ENCODE measurements at regions not wholly inside any gene's neighbourhood (a gene's known extent, or its start where the extent isn't known, plus 50 kb on each side); places are given as distances from the start of the nearest gene placed in this dataset.

DNA sequence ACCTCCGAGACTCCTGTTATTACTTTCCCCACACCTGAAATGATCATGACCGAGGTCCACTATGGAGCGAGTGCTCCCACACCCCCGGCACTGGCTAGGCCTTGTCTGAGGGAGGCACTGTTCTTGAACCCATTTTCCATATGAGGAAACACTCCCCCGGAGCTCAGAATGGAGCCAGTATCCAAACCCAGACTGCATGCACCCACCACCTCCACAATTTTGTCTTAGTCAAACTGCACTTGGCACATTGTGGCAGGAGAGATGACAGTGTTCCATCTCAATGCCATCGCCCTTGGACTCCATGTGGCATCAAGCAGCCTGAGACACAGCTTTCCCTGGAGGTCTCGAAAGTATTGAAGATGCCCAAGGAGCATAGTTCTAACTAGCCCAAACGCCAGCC lies 154.1 kb downstream of the NUP210 start:
- no peak for DNase-seq

DNA sequence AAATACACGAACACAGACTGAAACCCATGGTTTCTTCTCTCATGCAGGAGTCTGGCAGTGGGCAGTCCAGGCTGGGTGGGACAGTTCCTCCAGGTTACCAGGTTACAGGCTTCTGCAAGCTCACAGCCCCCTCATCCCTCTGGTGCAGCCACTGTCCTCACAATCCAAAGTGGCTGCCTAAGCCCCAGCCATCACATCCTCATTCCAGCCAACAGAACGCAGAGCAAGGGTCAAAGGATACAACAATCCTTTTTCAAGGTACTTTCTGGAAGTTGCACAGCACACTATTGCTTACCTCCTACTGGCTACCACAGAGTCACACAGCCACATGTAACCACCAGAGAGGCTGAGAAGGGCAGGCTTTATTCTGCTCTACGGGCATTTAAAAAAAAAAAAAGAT lies 154.6 kb downstream of the NUP210 start:
- DNase-seq: no peak

DNA sequence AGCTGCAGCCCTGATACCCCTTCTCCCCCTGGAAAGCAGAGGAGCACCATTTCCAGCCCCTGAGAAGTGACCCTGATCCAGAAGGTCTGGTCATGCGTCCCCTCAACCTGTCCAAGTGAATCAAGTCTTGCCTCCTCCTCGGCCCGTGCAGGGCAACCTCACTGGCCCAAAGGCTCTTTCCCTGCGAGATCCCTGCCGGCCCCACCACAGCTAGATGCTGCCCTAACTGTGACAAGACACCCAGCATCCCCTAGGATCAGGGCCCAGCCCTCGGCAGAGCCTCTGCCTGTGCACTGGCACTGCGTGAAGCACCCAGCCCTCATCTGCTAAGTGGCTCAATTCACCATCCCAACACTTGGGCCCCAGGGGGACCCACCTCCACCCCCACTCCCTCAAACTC lies 155.1 kb downstream of the NUP210 start:
- no peak for DNase-seq

DNA sequence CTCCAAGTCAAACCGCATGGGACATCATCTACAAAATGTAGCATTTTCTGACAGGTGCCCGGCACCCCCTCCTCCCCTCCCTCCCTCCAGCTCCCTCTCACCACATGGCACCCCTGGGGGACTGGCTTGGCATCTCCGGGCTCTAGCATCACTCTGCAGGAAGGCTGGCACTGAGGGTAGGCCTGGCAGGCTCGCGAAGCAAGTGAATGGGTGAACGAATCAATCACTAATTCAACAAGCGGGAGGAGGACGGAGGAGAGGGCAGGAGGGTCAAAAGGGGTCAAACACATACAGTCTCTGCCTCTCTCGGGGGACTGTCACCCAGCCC lies 155.7 kb downstream of the NUP210 start:
- no peak for DNase-seq

DNA sequence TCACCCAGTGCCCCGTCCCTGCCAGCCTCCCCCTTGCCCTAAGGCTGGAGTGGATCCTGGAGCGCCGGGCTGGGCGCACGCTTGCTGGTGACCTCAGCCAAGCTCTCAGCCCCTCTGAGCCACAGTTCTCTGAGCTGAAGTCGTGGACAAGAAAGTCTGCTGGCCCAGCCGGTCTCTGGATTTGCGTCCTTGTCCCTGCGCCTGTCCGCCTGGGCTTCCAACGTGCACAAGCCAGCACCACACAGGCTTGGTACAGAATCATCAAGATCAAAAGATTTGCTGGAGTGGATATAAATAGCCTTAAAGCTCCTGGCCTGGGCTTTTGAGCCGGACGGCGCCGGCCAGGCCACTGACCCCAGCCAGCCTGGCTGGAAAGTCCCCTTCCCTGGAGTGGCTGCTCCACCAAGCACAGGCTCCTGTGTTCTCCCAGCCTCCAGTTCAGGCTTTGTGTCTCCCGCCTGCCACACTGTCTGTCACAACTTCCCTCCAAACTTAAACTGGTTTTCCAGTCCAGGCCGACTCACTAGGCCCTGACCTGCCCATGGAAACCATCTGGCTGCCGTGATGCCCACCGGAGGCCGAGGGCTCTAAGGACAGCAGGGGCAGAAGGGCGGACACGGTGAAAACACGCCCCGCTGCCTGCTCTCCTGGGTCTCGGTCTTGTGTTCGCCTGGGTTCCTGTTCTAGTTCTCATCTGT lies 156.2 kb downstream of the NUP210 start:
- DNase-seq: no peak

DNA sequence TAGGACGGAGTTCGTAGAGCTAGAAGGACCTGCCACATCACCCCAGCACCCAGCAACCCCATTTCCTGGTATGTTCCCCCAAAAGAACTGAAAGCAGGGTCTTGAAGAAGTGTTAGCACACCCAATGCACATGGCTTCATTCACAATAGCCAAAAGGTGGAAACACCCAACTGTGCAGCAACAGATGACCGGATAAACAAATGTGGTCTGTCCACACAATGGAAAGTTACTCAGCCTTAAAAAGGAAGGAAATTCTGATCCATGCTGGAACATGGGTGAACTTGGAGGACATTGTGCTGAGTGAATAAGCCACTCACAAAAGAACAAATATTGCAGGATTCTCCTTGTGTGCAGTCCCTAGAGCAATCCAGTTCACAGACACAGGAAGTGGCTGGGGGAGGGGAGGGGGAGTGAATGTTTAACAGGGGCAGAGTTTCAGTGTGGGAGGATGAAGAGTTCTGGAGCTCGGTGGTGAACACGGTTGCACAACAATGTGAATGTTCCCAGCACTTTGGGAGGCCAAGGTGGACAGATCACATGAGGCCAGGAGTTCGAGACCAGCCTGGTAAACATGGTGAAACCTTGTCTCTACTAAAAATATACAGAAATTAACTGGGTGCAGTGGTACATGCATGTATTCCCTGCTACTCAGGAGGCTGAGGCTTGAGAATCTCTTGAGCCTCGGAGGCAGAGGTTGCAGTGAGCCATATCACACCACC lies 157.5 kb downstream of the NUP210 start:
- no peak for DNase-seq

DNA sequence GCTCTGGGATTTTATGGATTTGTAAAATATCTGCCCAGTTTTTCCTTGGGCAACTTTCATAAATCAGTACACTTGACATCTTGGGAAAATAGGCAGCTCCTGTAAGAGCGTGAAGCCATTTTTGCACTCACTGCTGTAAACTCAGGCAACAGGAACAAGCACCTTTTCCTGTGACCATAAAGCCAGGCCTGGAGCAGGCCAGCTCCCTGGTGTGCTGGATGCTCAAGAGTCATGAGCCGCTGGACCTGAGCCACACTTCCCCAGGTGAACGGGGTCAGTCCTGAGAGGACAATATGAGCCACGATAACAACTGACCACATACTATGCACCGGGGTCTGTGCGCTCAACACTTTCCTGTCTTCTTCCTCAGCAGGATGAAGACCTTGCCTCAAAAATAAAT lies 158.2 kb downstream of the NUP210 start:
- no peak for DNase-seq

DNA sequence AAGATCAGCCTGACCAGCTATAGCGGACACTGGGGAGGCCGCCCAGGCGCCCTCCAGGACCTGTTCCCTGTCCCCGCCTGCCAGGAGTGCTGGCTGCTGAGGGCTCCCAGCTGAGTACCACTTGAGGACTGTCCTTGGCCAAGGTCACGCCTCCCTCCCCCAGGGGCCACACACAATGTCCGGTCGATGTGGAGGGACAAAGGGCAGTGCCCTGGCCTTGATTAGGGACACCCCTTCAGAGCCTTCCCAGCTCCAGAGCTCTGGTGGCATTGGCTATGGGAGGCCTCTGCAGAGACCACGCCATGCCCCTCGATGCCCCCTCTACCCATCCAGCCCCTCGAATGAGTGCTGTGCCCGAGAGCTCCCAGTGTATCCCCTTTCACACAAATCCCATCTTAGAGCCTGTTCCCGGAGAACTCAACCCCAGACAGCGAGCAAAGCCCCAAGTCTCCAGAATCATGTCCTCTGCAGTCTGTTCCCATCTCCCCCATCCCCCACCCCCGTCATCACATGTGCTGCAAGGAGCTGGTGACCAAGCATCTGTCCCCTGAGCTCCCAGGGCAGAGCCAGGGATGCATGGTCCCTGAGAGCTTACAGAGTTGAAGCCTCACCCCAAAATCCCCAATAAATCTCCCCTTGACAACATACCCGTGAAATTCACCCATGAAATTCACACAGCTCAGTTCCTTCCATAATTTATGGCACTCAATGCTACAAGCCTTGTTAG lies 158.9 kb downstream of the NUP210 start:
- DNase-seq: no peak

DNA sequence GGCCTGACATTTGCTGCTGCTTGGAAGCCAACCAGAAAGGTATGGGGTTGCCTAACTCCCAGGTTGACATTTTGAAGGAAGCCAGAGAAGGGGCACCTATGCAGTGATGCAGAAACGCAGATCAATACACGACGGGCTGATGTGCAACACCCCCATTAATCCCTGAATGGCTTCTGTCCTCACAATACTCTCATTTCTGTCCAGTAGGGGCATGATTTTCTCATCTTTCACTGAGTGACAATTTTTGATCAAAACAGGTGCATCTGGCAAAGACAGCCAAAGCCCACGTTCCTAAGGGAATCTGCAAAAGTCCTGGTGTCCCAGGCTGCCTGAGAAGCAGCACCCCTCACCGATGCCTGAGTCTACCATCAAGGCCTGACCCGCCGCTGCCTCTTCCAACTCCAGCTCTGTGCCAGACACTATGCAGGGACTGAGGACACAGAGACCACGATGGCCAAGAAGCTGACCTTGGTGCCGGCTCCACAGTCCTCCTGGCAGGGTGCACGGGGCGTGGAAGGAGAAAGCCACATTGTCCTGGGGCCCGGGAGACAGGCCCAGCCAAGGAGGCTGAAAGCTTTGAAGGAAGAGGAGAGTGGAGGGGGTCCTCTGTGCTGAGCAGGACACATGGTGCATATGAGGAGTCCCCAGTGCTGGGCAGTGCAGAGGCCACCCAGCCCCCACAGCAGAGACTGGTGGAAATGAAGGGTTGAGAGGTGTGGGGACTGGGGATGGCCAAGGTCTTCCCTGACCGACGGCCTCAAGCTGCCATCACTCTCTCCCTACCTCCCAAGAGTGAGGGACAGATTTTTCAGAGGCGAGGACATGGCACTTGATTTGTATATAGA lies 159.6 kb downstream of the NUP210 start:
- no peak for DNase-seq

DNA sequence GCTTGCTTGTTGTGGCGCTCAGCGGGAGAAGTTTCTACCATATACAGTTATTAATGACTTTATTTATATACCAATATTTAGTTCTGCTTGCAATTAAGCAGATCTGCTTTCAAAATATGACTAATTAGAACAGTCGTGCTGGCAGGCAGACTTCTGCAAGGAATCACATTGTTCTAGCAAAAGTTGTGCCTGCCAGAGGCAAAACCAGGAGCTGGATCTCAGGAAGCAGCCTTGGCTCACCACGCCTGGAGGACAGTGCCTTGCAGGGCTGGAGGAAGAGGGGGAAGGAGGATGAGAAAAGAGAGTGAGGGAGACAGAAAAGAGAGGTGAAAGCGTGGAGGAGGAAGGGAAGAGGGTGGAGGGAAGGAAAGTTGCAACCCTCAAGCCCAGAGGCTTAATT lies 160.3 kb downstream of the NUP210 start:
- no peak for DNase-seq

DNA sequence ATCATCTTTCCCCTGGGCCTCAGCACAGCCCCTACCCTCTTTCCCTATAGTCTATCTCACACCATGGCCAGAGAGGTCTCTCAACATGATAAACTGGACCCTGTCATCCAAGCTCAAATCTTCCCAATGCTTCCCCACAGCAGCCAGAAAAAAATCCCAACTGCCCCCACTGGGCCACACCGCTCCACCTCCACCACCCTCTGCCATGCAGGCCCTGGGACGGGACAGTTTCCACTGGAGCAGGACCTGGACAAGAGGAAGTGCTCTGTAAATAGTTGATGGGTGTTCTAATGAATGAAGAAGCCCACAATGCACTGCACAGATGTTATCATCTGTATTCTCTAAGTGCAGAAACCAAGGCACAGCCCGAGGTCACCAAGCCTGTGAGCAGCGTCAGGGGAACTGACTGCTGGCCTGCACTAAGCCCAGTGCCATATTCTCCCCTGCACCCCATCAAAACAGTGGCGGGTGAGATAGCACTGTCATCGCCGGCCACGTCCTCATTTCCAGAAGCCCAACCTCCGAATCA lies 161.1 kb downstream of the NUP210 start:
- no peak for DNase-seq

DNA sequence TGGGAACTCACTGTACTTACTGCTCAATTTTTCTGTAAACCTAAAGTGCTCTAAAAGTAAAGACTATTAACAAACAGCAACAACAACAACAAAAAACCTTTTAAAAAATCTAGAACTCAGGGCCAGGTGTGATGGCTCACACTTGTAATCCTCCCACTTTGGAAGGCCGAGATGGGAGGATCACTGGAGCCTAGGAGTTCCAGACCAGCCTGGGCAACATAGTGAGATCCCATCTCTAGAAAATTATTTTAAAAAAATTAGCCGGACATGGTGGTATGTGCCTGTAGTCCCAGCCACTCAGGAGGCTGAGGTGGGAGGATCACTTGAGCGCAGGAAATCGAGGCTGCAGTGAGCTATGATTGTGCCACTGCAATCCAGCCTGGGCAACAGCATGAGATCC lies 161.8 kb downstream of the NUP210 start:
- no peak for DNase-seq

DNA sequence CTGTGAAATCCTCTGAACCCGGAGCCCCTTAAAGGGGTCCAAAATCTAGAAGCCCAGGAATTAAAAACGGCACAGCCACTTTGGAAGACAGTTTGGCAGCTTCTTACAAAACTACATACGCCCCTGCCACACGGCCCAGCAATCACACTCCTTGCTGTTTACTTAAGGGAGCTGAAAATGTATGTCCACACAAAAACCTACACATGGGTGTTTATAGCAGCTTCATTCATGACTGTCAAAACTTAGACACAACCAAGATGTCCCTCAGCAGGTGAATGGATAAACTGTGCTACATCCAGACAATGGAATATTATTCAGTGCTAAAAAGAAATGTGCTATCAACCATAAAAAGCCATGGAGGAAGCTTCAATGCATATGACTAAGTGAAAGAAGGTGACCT lies 162.5 kb downstream of the NUP210 start:
- DNase-seq: no peak

DNA sequence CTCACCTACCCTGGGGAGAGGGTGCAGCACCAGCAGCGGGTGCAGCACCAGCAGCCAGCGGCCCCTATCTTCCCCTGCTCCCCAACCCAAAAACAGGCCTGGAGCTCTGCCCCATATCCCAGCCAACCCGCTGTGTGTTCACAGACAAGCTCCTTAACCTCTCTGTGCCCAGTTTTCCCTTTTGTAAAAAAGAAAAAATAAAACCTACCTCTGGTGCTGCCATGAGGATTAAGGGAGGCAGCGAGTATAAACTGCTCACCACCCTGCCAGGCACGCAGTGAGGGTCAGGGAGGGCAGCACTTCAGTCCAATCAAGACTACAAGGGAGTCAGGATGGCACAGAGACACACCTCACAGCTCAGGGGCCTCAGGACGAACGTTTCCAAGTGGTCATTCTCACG lies 163.3 kb downstream of the NUP210 start:
- no peak for DNase-seq

DNA sequence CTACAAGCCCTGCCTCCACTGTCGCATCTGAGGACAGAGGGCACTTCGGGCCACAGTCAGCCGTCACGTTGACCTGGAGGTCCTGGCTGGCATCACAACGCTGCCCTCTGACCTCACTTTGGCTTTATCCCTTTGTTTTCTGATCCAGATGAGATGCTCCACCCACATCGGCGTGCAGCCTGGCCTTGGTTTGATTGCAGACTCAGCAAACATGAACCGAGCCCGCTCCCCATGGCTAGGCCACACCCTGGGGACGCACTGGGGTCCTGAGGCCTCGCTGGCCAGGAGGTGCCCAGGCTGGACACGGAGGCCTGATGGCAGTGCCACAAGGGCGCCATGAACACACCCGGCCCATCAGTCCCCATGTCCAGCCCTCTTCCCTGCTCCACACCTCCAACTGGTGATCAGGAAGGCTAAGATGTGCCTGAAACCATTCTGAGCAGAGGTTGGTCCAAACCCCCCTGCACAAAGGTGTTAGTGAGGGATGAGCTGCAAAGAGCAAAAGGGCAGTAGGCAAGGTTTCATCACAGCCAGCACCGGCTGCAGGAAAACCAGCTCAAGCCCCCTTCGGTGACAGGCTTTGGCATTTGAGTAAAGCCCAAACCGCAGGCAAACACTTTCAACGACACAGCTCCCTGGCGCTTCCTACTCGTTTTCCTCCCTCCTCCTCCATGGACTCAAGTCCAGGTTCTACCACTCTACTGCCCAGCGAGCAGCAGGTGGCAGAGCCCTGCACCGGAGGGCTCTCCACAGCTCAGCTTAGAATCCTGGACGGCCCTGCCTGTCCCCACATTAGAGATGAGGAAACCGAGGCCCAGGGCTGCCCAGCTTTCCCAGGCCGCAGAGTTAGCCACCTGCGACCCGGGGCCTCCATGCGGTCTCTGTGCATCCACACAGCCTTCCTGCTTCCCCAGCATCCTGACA lies 165.8 kb downstream of the NUP210 start:
- DNase-seq: no peak

DNA sequence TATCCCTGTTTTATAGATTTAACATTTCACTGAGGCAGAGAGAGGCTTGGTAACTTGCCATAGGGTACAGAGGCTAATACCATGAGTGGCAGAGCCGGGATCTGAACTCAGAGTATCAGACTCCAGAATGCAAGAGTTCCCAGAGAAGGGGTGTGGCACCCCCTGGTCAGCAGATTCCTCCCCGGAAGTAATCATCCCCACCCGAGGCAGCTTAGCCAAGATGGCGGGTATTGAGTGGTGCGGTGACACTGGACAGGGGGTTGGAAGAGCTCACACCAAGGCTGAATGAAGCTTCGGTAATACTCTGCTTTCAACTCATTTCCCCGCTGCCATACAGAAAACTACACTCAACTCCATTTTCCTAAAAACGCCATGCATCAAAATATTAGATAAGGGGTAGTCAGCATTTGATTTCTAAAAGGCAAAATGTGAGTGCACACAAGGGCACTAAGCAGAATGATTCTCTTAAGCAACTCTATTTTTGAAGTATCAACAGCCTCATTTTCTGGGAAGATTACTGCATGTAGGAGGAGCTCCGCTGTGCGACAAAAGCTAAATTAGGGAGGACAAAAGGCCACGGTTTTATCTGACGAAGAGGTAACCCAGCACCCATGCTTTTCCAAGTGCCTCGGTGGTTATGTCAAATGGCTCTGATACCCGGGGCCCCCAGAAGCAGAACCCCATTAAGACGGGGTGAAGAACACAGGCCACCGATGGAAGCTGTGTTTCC lies 166.7 kb downstream of the NUP210 start:
- no peak for DNase-seq

DNA sequence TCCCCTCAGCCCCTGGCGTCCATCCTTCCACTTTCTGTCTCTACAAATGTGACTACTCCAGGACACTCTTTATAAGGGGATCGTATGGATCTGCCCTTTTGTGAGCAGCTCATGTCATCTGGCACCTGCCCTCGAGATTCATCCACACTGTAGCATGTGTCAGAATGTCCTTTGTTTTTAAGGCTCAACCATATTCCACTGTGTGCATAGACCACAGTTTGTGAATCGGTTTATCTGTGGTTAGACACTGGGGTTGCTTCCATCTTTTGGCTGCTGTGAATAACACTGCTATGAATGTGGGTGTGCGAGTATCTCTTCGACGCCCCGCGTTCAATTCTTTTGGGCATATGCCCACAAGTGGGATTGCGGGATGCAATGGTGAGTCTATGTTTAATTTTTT lies 167.9 kb downstream of the NUP210 start:
- no peak for DNase-seq

DNA sequence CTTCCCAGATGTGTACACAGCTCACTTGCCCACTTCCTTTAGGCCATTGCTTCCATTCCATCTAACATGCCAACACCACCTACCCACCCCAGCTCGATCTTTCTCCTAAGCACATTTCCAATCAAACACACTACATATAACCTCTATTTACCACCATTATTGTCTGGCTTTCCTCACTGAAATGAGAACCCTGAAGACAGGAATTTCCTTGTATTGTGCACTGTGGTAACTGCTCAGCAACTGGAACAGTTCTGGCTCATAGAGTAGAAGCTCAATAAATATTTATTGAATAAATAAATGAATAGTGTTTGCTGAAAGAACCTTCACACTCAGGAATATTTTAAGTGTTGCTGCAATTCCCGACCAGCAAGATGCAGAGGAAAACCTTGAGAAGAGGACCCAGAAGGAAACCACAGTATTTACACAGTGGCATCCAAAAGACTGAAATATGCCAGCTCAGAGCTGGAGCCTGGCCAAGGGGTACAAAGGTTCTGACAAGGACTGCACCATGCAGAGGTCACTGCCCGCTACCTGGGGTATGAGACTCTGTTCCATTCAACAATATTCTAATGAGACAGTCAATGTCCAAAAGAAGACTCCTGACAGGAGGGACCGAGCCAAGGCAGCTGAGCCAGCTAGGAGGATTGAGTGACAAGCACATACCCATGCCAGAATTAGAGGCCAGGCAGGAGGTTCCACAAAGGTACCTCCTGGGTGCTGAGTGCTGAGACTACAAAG lies 168.8 kb downstream of the NUP210 start:
- DNase-seq: no peak

DNA sequence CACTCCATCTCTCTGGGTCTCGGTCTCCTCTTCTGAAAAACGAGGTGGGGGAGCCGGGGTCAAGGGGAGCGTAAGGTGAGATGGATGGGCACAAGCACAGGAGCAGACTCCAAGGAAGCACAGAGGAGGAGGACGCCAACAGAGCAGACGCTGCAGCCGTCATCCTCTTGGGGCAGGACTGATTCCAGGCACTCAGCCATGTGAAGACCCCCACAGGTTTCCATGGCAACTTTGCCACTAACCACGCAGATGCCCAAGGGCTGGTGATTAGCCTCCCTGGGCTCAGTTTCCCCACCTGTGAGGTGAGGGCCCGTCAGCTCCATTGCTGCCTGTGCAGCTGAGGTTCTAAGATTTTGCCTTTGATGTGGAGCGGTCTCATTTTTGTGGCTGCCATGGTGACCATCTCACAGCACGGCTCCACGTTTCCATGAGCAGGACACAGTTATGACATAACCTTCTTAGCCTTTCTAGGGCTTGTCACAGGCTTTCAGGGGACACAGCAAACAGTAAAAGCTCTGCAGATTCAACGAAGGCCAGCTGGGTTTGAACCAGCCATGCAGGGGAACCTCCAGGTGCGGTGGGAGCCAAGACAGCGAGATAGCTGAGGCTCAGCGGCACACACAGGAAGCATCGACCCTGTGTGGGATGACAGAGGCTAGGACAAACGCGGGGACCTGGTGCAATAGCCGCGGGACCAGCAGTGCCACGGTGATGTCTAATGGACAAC lies 170.3 kb downstream of the NUP210 start:
- no peak for DNase-seq

DNA sequence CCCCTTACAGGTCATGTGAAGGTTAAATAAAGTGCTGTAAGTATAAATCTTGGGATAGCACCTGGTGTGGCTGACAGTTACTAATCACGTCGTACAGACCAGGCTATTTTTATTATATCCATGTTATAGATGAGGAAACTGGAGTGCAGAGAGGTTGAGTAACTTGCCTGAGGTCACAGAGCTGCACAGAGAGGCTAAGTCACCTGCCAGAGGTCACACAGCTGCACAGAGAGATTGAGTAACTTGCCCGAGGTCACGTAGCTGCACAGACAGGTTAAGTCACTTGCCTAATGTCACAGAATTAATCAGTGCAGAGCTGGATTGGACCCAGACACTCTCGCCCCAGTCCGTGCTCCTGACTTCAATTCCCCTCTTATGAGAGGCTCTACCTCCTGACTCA lies 171.5 kb downstream of the NUP210 start:
- DNase-seq: no peak

Data from CD4-positive, alpha-beta T cell treated with Interleukin-10 for 1 hour (primary cell).